ENCODE measurements at regions not wholly inside any gene's neighbourhood (a gene's known extent, or its start where the extent isn't known, plus 50 kb on each side); places are given as distances from the start of the nearest gene placed in this dataset.

- TF ChIP-seq CTCF (conservative IDR thresholded peaks at IDR 0.05): no peak
- no peak for TF ChIP-seq ZFX (IDR thresholded peaks at IDR 0.05)
Observed at GRCh38 chr19:5205937-5206750, 134.5 kb downstream of the PTPRS start.

Measured in C4-2B (cell line).